ENCODE measurements at regions not wholly inside any gene's neighbourhood (a gene's known extent, or its start where the extent isn't known, plus 50 kb on each side); places are given as distances from the start of the nearest gene placed in this dataset.
"Not testable (repeated sequence)": the region's sequence is repeated elsewhere in the genome, so short reads cannot be mapped to it uniquely, and the experiment has no call there.

- H3K4me3 ChIP-seq (ENCODE audit: control insufficient read depth, low read depth, low read length) = no peak overlapping the region
- DNase-seq (ENCODE audit: low read depth) = no peak
- no peak for TF ChIP-seq CTCF (IDR thresholded peaks at IDR 0.05; ENCODE audit: control insufficient read depth, insufficient read depth, low read depth, low read length, missing control alignments)
These were observed 339.2 kb downstream of the ADGRL2 start for GRCh38 chr1:82139751-82140468.

GRCh38 chr1:82136351-82136750 is 335.6 kb downstream of the ADGRL2 start:
- not testable (repeated sequence) for H3K4me3 ChIP-seq (ENCODE audit: control insufficient read depth, low read depth, low read length); DNase-seq (ENCODE audit: low read depth)

GRCh38 chr1:82125866-82126265 is 325.1 kb downstream of the ADGRL2 start:
- DNase-seq (ENCODE audit: low read depth) = no peak
- H3K4me3 ChIP-seq (ENCODE audit: control insufficient read depth, low read depth, low read length) = no peak overlapping the region
- TF ChIP-seq CTCF (IDR thresholded peaks at IDR 0.05; ENCODE audit: control insufficient read depth, insufficient read depth, low read depth, low read length, missing control alignments) = no peak

GRCh38 chr1:82125119-82125518 is 324.4 kb downstream of the ADGRL2 start:
- DNase-seq (ENCODE audit: low read depth) = no peak
- TF ChIP-seq CTCF (IDR thresholded peaks at IDR 0.05; ENCODE audit: control insufficient read depth, insufficient read depth, low read depth, low read length, missing control alignments) = no peak

GRCh38 chr1:82121421-82121820 is 320.7 kb downstream of the ADGRL2 start:
- no peak overlapping the region for H3K4me3 ChIP-seq (ENCODE audit: control insufficient read depth, low read depth, low read length)
- no peak for DNase-seq (ENCODE audit: low read depth)
- no peak for TF ChIP-seq CTCF (IDR thresholded peaks at IDR 0.05; ENCODE audit: control insufficient read depth, insufficient read depth, low read depth, low read length, missing control alignments)

More at GRCh38 chr1:82125119-82125518, 324.4 kb downstream of the ADGRL2 start:
- no peak overlapping the region for H3K4me3 ChIP-seq (ENCODE audit: control insufficient read depth, low read depth, low read length)

GRCh38 chr1:82116105-82116504 is 315.4 kb downstream of the ADGRL2 start:
- H3K4me3 ChIP-seq (ENCODE audit: control insufficient read depth, low read depth, low read length) = no peak overlapping the region
- TF ChIP-seq CTCF (IDR thresholded peaks at IDR 0.05; ENCODE audit: control insufficient read depth, insufficient read depth, low read depth, low read length, missing control alignments) = no peak
- DNase-seq (ENCODE audit: low read depth) = no peak

- H3K4me3 ChIP-seq (ENCODE audit: control insufficient read depth, low read depth, low read length) = no peak overlapping the region
- DNase-seq (ENCODE audit: low read depth) = no peak
- TF ChIP-seq CTCF (IDR thresholded peaks at IDR 0.05; ENCODE audit: control insufficient read depth, insufficient read depth, low read depth, low read length, missing control alignments) = no peak
These were observed 314.2 kb downstream of the ADGRL2 start for GRCh38 chr1:82114887-82115286.
